ENCODE measurements at regions not wholly inside any gene's neighbourhood (a gene's known extent, or its start where the extent isn't known, plus 50 kb on each side); places are given as distances from the start of the nearest gene placed in this dataset.
"Not testable (repeated sequence)": the region's sequence is repeated elsewhere in the genome, so short reads cannot be mapped to it uniquely, and the experiment has no call there.

GRCh38 chr2:8606649-8607550 is 75.0 kb upstream of the ID2 start:
- DNase-seq, result no peak

- DNase-seq, result no peak
Measured at GRCh38 chr2:8607606-8608005, 74.2 kb upstream of the ID2 start.

- DNase-seq, result peak; percentile 60
Measured at GRCh38 chr2:8608411-8608954, 73.4 kb upstream of the ID2 start.

GRCh38 chr2:8609357-8609811 is 72.5 kb upstream of the ID2 start:
- DNase-seq, result no peak

- not testable (repeated sequence) for DNase-seq
Measured at GRCh38 chr2:8610775-8611174, 71.1 kb upstream of the ID2 start.

- DNase-seq, result no peak
Measured at GRCh38 chr2:8611246-8611645, 70.6 kb upstream of the ID2 start.

GRCh38 chr2:8611700-8612099 is 70.2 kb upstream of the ID2 start:
- no peak for DNase-seq

GRCh38 chr2:8612734-8613179 is 69.1 kb upstream of the ID2 start:
- DNase-seq, result no peak

GRCh38 chr2:8613207-8613999 is 68.5 kb upstream of the ID2 start:
- DNase-seq, result not testable (repeated sequence)

GRCh38 chr2:8614646-8615045 is 67.2 kb upstream of the ID2 start:
- no peak for DNase-seq

- no peak for DNase-seq
Measured at GRCh38 chr2:8615252-8615575, 66.6 kb upstream of the ID2 start.

- DNase-seq, result peak; percentile 92
Measured at GRCh38 chr2:8615576-8616281, 66.1 kb upstream of the ID2 start.

GRCh38 chr2:8617048-8617447 is 64.8 kb upstream of the ID2 start:
- DNase-seq, result no peak

- DNase-seq, result no peak
Measured at GRCh38 chr2:8617590-8617989, 64.3 kb upstream of the ID2 start.

GRCh38 chr2:8619071-8619470 is 62.8 kb upstream of the ID2 start:
- DNase-seq, result no peak

GRCh38 chr2:8620611-8621382 is 61.1 kb upstream of the ID2 start:
- no peak for DNase-seq

- no peak for DNase-seq
Measured at GRCh38 chr2:8622199-8622911, 59.5 kb upstream of the ID2 start.

GRCh38 chr2:8622924-8623465 is 58.9 kb upstream of the ID2 start:
- no peak for DNase-seq

GRCh38 chr2:8623576-8623957 is 58.3 kb upstream of the ID2 start:
- no peak for DNase-seq

GRCh38 chr2:8623958-8624591 is 57.8 kb upstream of the ID2 start:
- DNase-seq, result peak; percentile 53
